Nephron (organoid): ENCODE measurements at regions not wholly inside any gene's neighbourhood (a gene's known extent, or its start where the extent isn't known, plus 50 kb on each side); places are given as distances from the start of the nearest gene placed in this dataset.
"Not testable (repeated sequence)": the region's sequence is repeated elsewhere in the genome, so short reads cannot be mapped to it uniquely, and the experiment has no call there.

Experiments
- H3K27ac Mint-ChIP-seq, 3 experiments: 2 replicates each; pipeline ENCODE4 v1.8.0; 2020; ENCODE audit warnings: mixed read lengths in 3 of 3, mild to moderate bottlenecking in 2 of 3, moderate library complexity in 1 of 3
- H3K27me3 Mint-ChIP-seq: 2 replicates; pipeline ENCODE4 v1.8.0; 2021; ENCODE audit warnings: low read depth, mild to moderate bottlenecking, moderate library complexity, mixed read lengths
- H3K36me3 Mint-ChIP-seq: 2 replicates; pipeline ENCODE4 v1.8.0; 2020; ENCODE audit warnings: low read depth, mixed read lengths
- H3K4me1 Mint-ChIP-seq: 2 replicates; pipeline ENCODE4 v1.8.0; 2020; ENCODE audit warnings: mixed read lengths
- H3K4me3 Mint-ChIP-seq, 3 experiments: 2 replicates each; pipeline ENCODE4 v1.8.0; 2020; ENCODE audit warnings: mild to moderate bottlenecking in 3 of 3, mixed read lengths in 3 of 3, moderate library complexity in 2 of 3
- H3K9me3 Mint-ChIP-seq: 2 replicates; pipeline ENCODE4 v1.8.0; 2020; ENCODE audit warnings: mixed read lengths
- TF ChIP-seq, protein P1 (sequence below), 3 experiments: fragments of 200-600 bp; sonication (generic); IDR thresholded peaks; one replicate each; pipeline ENCODE4 v1.5.0; 2021; ENCODE audit warnings: antibody characterized with exemption in 3 of 3; ENCODE audit not compliant: unreplicated experiment in 3 of 3

DNA sequence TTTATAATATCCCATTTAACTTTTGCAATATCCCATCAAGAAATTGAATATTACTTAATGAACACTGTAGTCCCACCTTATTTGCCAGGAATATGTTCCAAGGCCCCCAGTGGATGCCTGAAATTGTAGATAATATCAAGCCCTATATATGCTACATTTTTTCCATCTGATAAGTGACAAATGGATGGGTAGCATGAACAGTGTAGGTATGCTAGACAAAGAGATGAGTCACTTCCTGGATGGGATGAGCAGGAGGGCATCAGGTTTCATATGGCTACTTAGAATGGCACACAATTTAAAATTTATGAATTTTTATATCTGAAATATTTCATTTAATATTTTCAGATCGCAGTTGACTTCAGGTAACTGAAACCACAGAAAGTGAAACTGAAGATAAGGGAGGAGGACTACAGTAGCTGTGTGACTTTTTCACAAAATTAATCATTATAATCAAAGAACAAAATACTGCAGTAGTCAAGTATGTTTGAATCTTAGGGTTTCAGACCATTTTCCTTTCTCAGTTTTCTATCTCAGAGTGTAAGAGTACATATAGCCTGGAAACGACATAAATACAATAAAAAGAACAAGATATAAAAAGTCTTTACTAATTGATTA is 636.4 kb upstream of the ARRDC3 start:
- Mint-ChIP-seq H3K36me3 (no peaks in the 10 kb centered on the region), H3K27me3 (no peaks in the 10 kb centered on the region), H3K4me1 (no peaks in the 10 kb centered on the region), H3K4me3 (no peak overlapping the region), H3K9me3 (no peaks in the 10 kb centered on the region), H3K27ac (no peak overlapping the region)
- TF ChIP-seq, protein P1, sequence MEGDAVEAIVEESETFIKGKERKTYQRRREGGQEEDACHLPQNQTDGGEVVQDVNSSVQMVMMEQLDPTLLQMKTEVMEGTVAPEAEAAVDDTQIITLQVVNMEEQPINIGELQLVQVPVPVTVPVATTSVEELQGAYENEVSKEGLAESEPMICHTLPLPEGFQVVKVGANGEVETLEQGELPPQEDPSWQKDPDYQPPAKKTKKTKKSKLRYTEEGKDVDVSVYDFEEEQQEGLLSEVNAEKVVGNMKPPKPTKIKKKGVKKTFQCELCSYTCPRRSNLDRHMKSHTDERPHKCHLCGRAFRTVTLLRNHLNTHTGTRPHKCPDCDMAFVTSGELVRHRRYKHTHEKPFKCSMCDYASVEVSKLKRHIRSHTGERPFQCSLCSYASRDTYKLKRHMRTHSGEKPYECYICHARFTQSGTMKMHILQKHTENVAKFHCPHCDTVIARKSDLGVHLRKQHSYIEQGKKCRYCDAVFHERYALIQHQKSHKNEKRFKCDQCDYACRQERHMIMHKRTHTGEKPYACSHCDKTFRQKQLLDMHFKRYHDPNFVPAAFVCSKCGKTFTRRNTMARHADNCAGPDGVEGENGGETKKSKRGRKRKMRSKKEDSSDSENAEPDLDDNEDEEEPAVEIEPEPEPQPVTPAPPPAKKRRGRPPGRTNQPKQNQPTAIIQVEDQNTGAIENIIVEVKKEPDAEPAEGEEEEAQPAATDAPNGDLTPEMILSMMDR (IDR thresholded peaks at IDR 0.05; ENCODE audit: unreplicated experiment in 3 of 3), result no peak

DNA sequence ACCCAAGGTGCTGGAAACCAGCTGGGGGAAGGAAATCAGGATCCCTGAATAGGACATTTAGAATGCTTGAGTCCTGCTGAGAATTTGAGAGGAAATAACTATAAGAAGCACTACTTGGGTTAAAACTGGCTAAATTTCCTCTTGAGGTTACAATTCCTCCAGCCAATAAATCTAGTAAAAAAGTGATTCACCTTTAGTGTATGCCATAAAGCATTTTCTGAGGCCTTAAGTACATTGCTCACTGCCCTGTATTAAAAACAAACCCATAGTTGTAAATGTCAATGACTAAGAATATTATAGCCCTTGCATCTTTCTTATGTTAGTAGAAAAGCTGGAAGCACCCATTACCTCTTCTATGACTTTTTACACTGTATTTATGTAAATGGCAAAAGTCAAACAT is 634.7 kb upstream of the ARRDC3 start:
- peaks cover 3% of the 10 kb centered on the region for H3K36me3 Mint-ChIP-seq
- TF ChIP-seq, protein P1 (IDR thresholded peaks at IDR 0.05; ENCODE audit: unreplicated experiment in 3 of 3), result no peak
- no peaks in the 10 kb centered on the region for H3K4me1 Mint-ChIP-seq
- no peak overlapping the region for H3K27ac Mint-ChIP-seq
- no peak overlapping the region for H3K4me3 Mint-ChIP-seq
- H3K27me3 Mint-ChIP-seq, result no peaks in the 10 kb centered on the region
- H3K9me3 Mint-ChIP-seq, result peaks cover 4% of the 10 kb centered on the region

DNA sequence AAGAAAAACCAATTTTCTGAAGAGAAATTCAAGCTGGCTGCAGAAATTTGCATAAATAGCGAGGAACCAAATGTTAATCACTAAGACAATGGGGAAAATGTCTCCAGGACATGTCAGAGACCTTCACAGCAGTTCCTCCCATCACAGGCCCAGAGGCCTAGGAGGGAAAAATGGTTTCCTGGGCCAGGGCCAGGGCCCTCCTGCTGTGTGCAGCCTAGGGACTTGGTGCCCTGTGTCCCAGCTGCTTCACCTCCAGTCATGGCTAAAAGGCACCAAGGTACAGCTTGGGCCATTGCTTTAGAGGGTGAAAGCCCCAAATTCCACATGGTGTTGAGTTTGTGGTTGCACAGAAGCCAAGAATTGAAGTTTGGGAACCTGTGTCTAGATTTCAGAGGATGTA is 628.7 kb upstream of the ARRDC3 start:
- H3K9me3 Mint-ChIP-seq, H3K4me1 Mint-ChIP-seq, H3K27ac Mint-ChIP-seq, H3K36me3 Mint-ChIP-seq, H3K4me3 Mint-ChIP-seq, H3K27me3 Mint-ChIP-seq: not testable (repeated sequence)

DNA sequence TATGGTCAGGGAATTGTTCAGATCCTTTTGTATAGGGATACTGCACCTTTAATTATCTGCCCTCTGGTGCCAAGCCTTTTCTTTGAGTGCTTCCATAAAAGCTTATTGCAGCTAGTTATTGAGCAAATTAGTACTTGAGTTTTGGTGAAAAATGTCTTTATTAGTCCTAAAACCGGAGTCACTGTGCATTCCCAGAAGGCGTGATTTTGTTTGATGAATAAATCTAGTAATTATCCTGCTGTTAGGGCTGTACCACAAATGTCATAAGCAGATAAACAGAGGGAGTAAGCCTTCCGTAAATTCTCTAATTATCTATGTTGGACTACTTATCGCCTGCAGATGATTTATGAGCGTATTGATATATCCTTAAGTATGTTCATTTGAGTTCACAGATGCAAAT is 620.7 kb upstream of the ARRDC3 start:
- Mint-ChIP-seq H3K27me3 (no peaks in the 10 kb centered on the region), H3K27ac (no peak overlapping the region), H3K36me3 (no peaks in the 10 kb centered on the region), H3K4me3 (no peak overlapping the region), H3K9me3 (no peaks in the 10 kb centered on the region), H3K4me1 (no peaks in the 10 kb centered on the region)
- TF ChIP-seq, protein P1 (IDR thresholded peaks at IDR 0.05; ENCODE audit: unreplicated experiment in 3 of 3), result no peak

DNA sequence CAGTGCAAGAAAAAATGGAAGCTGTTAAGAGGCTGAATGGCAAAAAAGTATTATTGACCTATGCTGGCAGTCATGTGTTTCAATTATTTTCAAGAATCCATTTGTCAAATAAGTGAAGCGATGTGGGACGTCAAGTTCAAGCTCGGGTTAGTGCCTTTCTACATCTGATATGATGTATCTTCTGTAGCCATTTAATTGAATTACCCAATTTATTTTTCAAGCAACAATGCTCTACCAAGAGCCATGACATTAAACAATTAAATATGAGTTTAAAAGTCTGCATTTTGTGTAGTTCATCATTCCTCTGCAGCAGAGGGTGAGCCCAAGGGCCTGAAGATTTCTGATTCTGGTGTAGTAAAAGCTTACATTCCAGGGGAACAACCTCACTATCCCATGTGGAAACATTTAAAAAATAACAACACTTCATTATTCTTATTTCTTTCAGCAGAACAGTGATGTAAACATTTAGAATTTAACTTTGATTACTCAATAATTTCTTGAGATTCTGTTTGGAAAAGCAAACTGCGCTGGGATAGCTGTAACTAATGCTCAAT is 619.7 kb upstream of the ARRDC3 start:
- H3K27ac Mint-ChIP-seq, result no peak overlapping the region
- no peaks in the 10 kb centered on the region for H3K36me3 Mint-ChIP-seq
- no peaks in the 10 kb centered on the region for H3K27me3 Mint-ChIP-seq
- no peaks in the 10 kb centered on the region for H3K4me1 Mint-ChIP-seq
- H3K9me3 Mint-ChIP-seq, result no peaks in the 10 kb centered on the region
- no peak overlapping the region for H3K4me3 Mint-ChIP-seq
- TF ChIP-seq, protein P1 (IDR thresholded peaks at IDR 0.05; ENCODE audit: unreplicated experiment in 3 of 3), result no peak

DNA sequence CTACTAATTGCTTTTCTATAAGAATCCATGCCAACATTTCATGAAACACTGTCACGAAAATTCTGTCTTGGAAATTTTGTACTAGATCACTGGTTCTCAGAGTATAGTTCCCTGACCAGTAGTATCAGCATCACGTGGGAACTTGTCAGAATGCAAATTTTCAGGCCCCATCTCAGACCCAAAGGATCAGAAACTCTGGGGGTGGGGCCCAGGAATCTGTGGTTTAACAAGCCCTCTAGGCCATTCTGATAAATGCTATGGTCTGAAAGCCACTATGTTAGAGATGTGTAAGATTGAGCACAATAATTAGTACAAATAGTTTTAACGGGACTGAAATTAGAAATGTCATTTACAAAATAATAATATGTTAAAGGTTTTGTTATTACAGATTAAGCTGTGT is 615.7 kb upstream of the ARRDC3 start:
- TF ChIP-seq, protein P1 (IDR thresholded peaks at IDR 0.05; ENCODE audit: unreplicated experiment in 3 of 3), result no peak
- H3K36me3 Mint-ChIP-seq, result no peaks in the 10 kb centered on the region
- H3K9me3 Mint-ChIP-seq, result no peaks in the 10 kb centered on the region
- H3K4me3 Mint-ChIP-seq, result no peak overlapping the region
- H3K4me1 Mint-ChIP-seq, result no peaks in the 10 kb centered on the region
- H3K27ac Mint-ChIP-seq, result no peak overlapping the region
- H3K27me3 Mint-ChIP-seq, result no peaks in the 10 kb centered on the region
